Vagina (tissue), 2 donors: ENCODE measurements at regions not wholly inside any gene's neighbourhood (a gene's known extent, or its start where the extent isn't known, plus 50 kb on each side); places are given as distances from the start of the nearest gene placed in this dataset.

ENCODE experiments used
- DNase-seq, 2 donors: peaks; one replicate each; pipeline ENCODE4 v3.0.0-alpha.2; 2017; ENCODE audit errors: extremely low spot score in 2 of 2
- H3K27ac ChIP-seq: fragments of 200-600 bp; sonication (generic); one replicate; pipeline ENCODE4 v1.5.1; 2019
- H3K27me3 ChIP-seq: fragments of 200-600 bp; sonication (generic); one replicate; pipeline ENCODE4 v1.5.1; 2019
- H3K36me3 ChIP-seq, 2 donors: fragments of 200-600 bp; sonication (generic); one replicate each; pipeline ENCODE4 v1.5.1; 2017 to 2019
- H3K4me1 ChIP-seq: fragments of 200-600 bp; sonication (generic); one replicate; pipeline ENCODE4 v1.5.1; 2019
- H3K4me3 ChIP-seq, 2 donors: fragments of 200-600 bp; sonication (generic); 1 replicate in 1 of 2; 2 replicates in 1 of 2; pipeline ENCODE4 v1.5.1; 2016 to 2019
- H3K9me3 ChIP-seq: fragments of 200-600 bp; sonication (generic); one replicate; pipeline ENCODE4 v1.5.1; 2019
- POLR2A ChIP-seq, 2 donors: fragments of 450-650 bp; IDR thresholded peaks; one replicate each; pipeline ENCODE4 v1.6.1; 2017; ENCODE audit warnings: antibody characterized with exemption in 2 of 2, mild to moderate bottlenecking in 2 of 2, moderate library complexity in 2 of 2
- POLR2AphosphoS5 ChIP-seq, 2 donors: sonication (generic); formaldehyde crosslinking; IDR thresholded peaks; one replicate each; pipeline ENCODE4 v1.9.0; 2017; ENCODE audit warnings: antibody characterized with exemption in 2 of 2, mild to moderate bottlenecking in 2 of 2, low read depth in 1 of 2; ENCODE audit not compliant: insufficient read depth in 1 of 2
- intact Hi-C: fragments of 100-400 bp; cut with DNase I; formaldehyde crosslinking; loops from one replicate; pipeline ENCODE4 v1.15.1; 2023
- TF ChIP-seq, protein P1 (sequence below), 3 experiments: fragments of 450-650 bp in 2 of 3; fragments of 200-600 bp in 1 of 3; sonication (generic) in 1 of 3; IDR thresholded peaks; one replicate each; pipeline ENCODE4 v1.5.1; 2017 to 2019; ENCODE audit warnings: antibody characterized with exemption in 3 of 3, mild to moderate bottlenecking in 2 of 3, moderate library complexity in 2 of 3

DNA sequence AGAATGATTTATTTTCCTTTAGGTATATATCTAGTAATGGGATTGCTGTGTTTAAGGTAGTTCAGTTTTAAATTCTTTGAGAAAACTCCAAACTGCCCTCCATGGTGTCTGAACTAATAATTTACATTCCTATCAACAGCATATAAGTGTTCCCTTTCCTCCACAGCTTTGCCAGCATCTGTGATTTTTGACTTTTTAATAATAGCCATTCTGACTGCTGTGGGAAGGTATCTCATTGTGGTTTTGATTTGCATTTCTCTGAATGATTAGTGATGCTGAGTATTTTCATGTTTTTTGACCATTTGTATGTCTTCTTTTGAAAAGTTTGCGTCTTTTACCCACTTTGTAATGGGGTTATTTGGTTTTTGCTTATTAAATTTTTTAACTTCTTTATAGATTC, 571.6 kb upstream of the CCDC54 start:
- TF ChIP-seq POLR2AphosphoS5 (IDR thresholded peaks at IDR 0.05; ENCODE audit: insufficient read depth in 1 of 2, low read depth in 1 of 2) (no peak), POLR2A (IDR thresholded peaks at IDR 0.05) (no peak)
- TF ChIP-seq, protein P1, sequence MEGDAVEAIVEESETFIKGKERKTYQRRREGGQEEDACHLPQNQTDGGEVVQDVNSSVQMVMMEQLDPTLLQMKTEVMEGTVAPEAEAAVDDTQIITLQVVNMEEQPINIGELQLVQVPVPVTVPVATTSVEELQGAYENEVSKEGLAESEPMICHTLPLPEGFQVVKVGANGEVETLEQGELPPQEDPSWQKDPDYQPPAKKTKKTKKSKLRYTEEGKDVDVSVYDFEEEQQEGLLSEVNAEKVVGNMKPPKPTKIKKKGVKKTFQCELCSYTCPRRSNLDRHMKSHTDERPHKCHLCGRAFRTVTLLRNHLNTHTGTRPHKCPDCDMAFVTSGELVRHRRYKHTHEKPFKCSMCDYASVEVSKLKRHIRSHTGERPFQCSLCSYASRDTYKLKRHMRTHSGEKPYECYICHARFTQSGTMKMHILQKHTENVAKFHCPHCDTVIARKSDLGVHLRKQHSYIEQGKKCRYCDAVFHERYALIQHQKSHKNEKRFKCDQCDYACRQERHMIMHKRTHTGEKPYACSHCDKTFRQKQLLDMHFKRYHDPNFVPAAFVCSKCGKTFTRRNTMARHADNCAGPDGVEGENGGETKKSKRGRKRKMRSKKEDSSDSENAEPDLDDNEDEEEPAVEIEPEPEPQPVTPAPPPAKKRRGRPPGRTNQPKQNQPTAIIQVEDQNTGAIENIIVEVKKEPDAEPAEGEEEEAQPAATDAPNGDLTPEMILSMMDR (IDR thresholded peaks at IDR 0.05): no peak
- no peaks in the 10 kb centered on the region for H3K36me3 ChIP-seq
- intact Hi-C loops: no loop called here
- H3K27ac ChIP-seq: no peak overlapping the region
- H3K4me3 ChIP-seq: no peak overlapping the region
- no peaks in the 10 kb centered on the region for H3K9me3 ChIP-seq
- H3K27me3 ChIP-seq: no peaks in the 10 kb centered on the region
- peaks cover 6% of the 10 kb centered on the region for H3K4me1 ChIP-seq
- DNase-seq: no peak

DNA sequence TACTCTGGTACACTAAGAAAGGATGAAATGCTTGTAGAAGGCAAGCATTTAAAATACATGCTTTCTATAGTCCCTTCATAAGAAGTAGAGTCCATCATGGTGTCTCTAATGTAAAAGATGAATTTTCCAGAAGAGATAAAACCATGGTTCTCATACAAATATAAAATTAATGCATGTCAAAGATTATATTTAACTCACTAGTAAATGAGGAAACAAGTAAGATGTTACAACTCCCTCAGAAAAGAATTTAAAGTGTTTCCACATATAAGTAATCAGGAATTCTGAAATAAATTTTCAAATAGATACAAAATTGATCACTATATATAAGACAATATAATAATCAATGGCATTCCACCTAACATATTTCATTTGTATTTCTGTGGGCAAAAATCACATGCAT, 570.3 kb upstream of the CCDC54 start:
- no peak for DNase-seq
- H3K9me3 ChIP-seq: no peaks in the 10 kb centered on the region
- H3K27me3 ChIP-seq: no peaks in the 10 kb centered on the region
- no peaks in the 10 kb centered on the region for H3K36me3 ChIP-seq
- no peak overlapping the region for H3K4me3 ChIP-seq
- TF ChIP-seq, protein P1 (IDR thresholded peaks at IDR 0.05): no peak
- TF ChIP-seq POLR2A (IDR thresholded peaks at IDR 0.05) (no peak), POLR2AphosphoS5 (IDR thresholded peaks at IDR 0.05; ENCODE audit: insufficient read depth in 1 of 2, low read depth in 1 of 2) (no peak)
- intact Hi-C loops: no loop called here
- H3K4me1 ChIP-seq: peaks cover 6% of the 10 kb centered on the region
- no peak overlapping the region for H3K27ac ChIP-seq

DNA sequence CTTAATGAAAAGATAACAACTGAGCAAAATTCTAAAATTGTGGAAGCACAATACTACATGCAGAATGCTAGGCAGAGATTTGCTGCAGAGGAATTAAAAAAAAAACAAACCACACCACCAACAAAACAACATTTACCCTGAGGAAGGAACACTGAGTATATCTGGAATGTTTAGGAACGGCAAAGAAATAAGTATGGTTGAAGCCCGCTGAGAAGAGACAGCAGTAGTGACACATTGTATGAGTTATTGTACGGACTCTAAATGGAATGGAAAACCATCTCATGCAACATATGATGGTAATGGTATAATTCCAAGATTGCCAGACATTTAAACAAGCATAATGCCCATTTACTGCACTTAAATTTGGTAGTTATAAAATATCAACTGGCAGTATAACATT, 568.2 kb upstream of the CCDC54 start:
- DNase-seq: no peak
- TF ChIP-seq POLR2AphosphoS5 (IDR thresholded peaks at IDR 0.05; ENCODE audit: insufficient read depth in 1 of 2, low read depth in 1 of 2) (no peak), POLR2A (IDR thresholded peaks at IDR 0.05) (no peak)
- TF ChIP-seq, protein P1 (IDR thresholded peaks at IDR 0.05): no peak
- no peak overlapping the region for H3K27ac ChIP-seq
- H3K36me3 ChIP-seq: no peaks in the 10 kb centered on the region
- H3K4me1 ChIP-seq: peaks cover 6% of the 10 kb centered on the region
- no peak overlapping the region for H3K4me3 ChIP-seq
- H3K9me3 ChIP-seq: no peaks in the 10 kb centered on the region
- no peaks in the 10 kb centered on the region for H3K27me3 ChIP-seq
- intact Hi-C loops: no loop called here

DNA sequence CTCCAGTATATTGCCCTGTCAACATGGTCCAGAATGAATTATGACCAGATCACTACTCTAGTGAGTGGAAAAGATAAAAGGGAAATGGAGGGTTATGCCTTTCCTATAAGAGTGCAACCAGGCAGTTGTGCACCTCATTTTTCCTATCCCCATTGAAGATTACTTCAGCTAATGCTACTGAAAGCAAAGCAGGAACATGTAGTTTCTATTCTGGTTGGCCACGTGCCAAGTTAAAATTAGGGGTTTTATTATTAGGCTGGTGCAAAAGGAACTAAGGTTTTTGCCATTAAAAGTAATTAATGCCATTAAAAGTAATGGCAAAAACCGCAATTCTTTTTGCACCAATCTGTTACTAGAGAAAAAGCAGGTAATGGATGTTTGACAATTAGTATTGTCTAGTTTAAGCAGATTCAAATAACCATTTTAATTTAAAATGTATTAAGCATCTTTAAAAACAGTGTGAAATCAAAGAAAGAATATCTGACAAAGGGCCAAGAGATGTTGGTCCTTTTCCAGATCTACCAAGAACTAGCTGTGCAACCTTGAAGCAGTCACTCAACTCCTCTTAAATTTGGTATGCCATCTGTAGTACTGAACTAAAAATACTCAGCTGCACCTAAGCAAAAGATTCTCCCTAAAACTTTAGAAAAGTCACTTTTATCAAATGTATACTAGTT, 567.5 kb upstream of the CCDC54 start:
- no peak for DNase-seq
- no peaks in the 10 kb centered on the region for H3K36me3 ChIP-seq
- intact Hi-C loops: no loop called here
- no peak overlapping the region for H3K27ac ChIP-seq
- no peak overlapping the region for H3K4me3 ChIP-seq
- no peaks in the 10 kb centered on the region for H3K9me3 ChIP-seq
- H3K4me1 ChIP-seq: peaks cover 6% of the 10 kb centered on the region
- H3K27me3 ChIP-seq: no peaks in the 10 kb centered on the region
- TF ChIP-seq POLR2A (IDR thresholded peaks at IDR 0.05): no peak
- TF ChIP-seq, protein P1 (IDR thresholded peaks at IDR 0.05): no peak
- no peak for TF ChIP-seq POLR2AphosphoS5 (IDR thresholded peaks at IDR 0.05; ENCODE audit: insufficient read depth in 1 of 2, low read depth in 1 of 2)

DNA sequence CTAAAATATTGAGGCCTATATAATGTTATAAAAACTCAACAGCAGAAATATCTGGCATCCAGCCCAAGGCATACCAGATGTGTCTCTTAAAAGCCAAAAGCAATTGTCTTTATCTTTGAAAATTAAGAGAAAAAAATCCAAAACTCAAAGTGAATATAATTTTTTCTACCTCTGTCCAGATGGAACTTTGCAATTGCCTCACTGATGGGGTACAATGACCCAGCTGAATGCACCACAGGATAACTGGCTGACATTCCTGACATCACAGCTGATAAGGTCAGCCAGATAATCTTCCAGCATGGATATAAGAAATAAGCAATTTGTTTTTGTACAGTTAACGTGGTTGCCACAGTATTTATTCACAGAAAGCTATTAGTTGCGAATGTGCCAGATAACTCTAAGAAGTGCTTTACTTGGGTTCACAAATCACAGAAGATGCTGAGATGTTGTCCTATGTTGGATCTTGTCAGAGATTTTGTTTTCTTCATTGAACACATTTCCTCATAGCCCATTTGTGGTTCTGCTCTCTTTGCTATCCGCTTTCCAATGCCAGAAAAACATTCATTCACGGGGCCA, 566.9 kb upstream of the CCDC54 start:
- intact Hi-C loops: no loop called here
- Histone ChIP-seq H3K9me3 (no peaks in the 10 kb centered on the region), H3K27me3 (no peaks in the 10 kb centered on the region), H3K27ac (no peak overlapping the region), H3K4me1 (peaks cover 6% of the 10 kb centered on the region), H3K36me3 (no peaks in the 10 kb centered on the region), H3K4me3 (no peak overlapping the region)
- TF ChIP-seq POLR2AphosphoS5 (IDR thresholded peaks at IDR 0.05; ENCODE audit: insufficient read depth in 1 of 2, low read depth in 1 of 2) (no peak), POLR2A (IDR thresholded peaks at IDR 0.05) (no peak)
- TF ChIP-seq, protein P1 (IDR thresholded peaks at IDR 0.05): no peak
- DNase-seq: no peak
